AG04450 (cell line): ENCODE measurements at regions not wholly inside any gene's neighbourhood (a gene's known extent, or its start where the extent isn't known, plus 50 kb on each side); places are given as distances from the start of the nearest gene placed in this dataset.
"Not testable (repeated sequence)": the region's sequence is repeated elsewhere in the genome, so short reads cannot be mapped to it uniquely, and the experiment has no call there.

ENCODE experiments used
- CTCF ChIA-PET: fragments of 300-600, 350-600 bp; formaldehyde crosslinking; extraction: SDS; loops from one replicate; lab custom pipeline; 2022; ENCODE audit warnings: antibody characterized with exemption, inconsistent platforms; lab: Charles Lee
- POLR2A ChIA-PET: fragments of 350-600 bp; formaldehyde crosslinking; extraction: SDS; loops from one replicate; lab custom pipeline; 2021; ENCODE audit warnings: antibody characterized with exemption, inconsistent platforms; lab: Yijun Ruan, JAX
- DNase-seq: peaks from one replicate; pipeline ENCODE4 v3.0.0-alpha.2; 2011; ENCODE audit warnings: low read depth, low spot score
- H3K27ac ChIP-seq: one replicate; pipeline ENCODE4 v1.5.1; 2012; ENCODE audit warnings: low read depth, low read length, control low read depth
- H3K27me3 ChIP-seq: one replicate; pipeline ENCODE4 v1.6.0; 2012; ENCODE audit warnings: low read length; ENCODE audit not compliant: control insufficient read depth, insufficient read depth
- H3K4me3 ChIP-seq: 2 replicates; pipeline ENCODE4 v1.5.1; 2011; ENCODE audit warnings: mild to moderate bottlenecking, low read depth, low read length, control low read depth
- H3K9me3 ChIP-seq: 2 replicates; pipeline ENCODE4 v1.5.1; 2012; ENCODE audit warnings: low read length; ENCODE audit not compliant: control insufficient read depth, insufficient read depth
- CTCF ChIP-seq: IDR thresholded peaks from 2 replicates; pipeline ENCODE4 v1.5.1; 2011; ENCODE audit warnings: low read depth, low read length, control low read depth, inconsistent platforms

- TF ChIP-seq CTCF: no peak
- Histone ChIP-seq H3K4me3 (no peak overlapping the region), H3K27me3 (no peaks in the 10 kb centered on the region), H3K9me3 (no peaks in the 10 kb centered on the region), H3K27ac (no peak overlapping the region)
- DNase-seq: no peak
- ChIA-PET POLR2A (interaction anchor here (2.6 kb wide), 1 partner anchor 18 kb away, joined by 12 read pairs; no protein-coding TSS in a partner anchor), CTCF (interaction anchor here (0.6 to 2.2 kb wide), 8 partner anchors 83 to 418 kb away, joined by 3 to 10 read pairs (median 6); no protein-coding TSS in a partner anchor)
These were observed 410.6 kb upstream of the SOX5 start for GRCh38 chr12:24360057-24360456.

- ChIA-PET CTCF (interaction anchor here (0.7 to 2.2 kb wide), 6 partner anchors 238 to 419 kb away, joined by 3 to 10 read pairs (median 6); no protein-coding TSS in a partner anchor), POLR2A (interaction anchor here (2.6 kb wide), 1 partner anchor 19 kb away, joined by 12 read pairs; no protein-coding TSS in a partner anchor)
- TF ChIP-seq CTCF: no peak
- Histone ChIP-seq H3K27me3 (no peaks in the 10 kb centered on the region), H3K4me3 (no peak overlapping the region), H3K27ac (no peak overlapping the region), H3K9me3 (no peaks in the 10 kb centered on the region)
- no peak for DNase-seq
These were observed 409.9 kb upstream of the SOX5 start for GRCh38 chr12:24359418-24359817.

GRCh38 chr12:24356240-24356804 is 406.9 kb upstream of the SOX5 start:
- Histone ChIP-seq H3K9me3 (no peaks in the 10 kb centered on the region), H3K27me3 (no peaks in the 10 kb centered on the region), H3K27ac (no peak overlapping the region), H3K4me3 (no peak overlapping the region)
- DNase-seq: no peak
- ChIA-PET POLR2A (no interaction called here), CTCF (no interaction called here)
- no peak for TF ChIP-seq CTCF

- no peak for DNase-seq
- Histone ChIP-seq H3K4me3 (no peak overlapping the region), H3K27ac (no peak overlapping the region), H3K27me3 (no peaks in the 10 kb centered on the region), H3K9me3 (no peaks in the 10 kb centered on the region)
- ChIA-PET POLR2A (no interaction called here), CTCF (no interaction called here)
- TF ChIP-seq CTCF: no peak
These were observed 402.9 kb upstream of the SOX5 start for GRCh38 chr12:24352363-24352762.

GRCh38 chr12:24349051-24349799 is 399.8 kb upstream of the SOX5 start:
- no peak for TF ChIP-seq CTCF
- Histone ChIP-seq H3K4me3 (no peak overlapping the region), H3K27ac (no peak overlapping the region), H3K27me3 (no peaks in the 10 kb centered on the region), H3K9me3 (no peaks in the 10 kb centered on the region)
- ChIA-PET CTCF (no interaction called here), POLR2A (no interaction called here)
- DNase-seq: no peak

GRCh38 chr12:24348180-24348579 is 398.7 kb upstream of the SOX5 start:
- CTCF ChIA-PET, H3K9me3 ChIP-seq, H3K4me3 ChIP-seq, POLR2A ChIA-PET, DNase-seq, H3K27me3 ChIP-seq, H3K27ac ChIP-seq: not testable (repeated sequence)
